A549 (cell line): ENCODE measurements at regions not wholly inside any gene's neighbourhood (a gene's known extent, or its start where the extent isn't known, plus 50 kb on each side); places are given as distances from the start of the nearest gene placed in this dataset.

Source experiments
- ATAC-seq, 2 experiments: fragments of 200-7000 bp in 1 of 2; fragments of >200 bp in 1 of 2; cut with Nextera tagmentation in 1 of 2; cut with Tn5 transposase in 1 of 2; 3 replicates each; pipeline versions ENCODE4 v1.8.0 to v1.9.1; 2018 to 2020; ENCODE audit warnings: mild to moderate bottlenecking in 1 of 2, moderate library complexity in 1 of 2
- CTCF ChIA-PET: fragments of 300-600 bp; sonication (Branson Sonifier 250); formaldehyde crosslinking; extraction: SDS; loops from one replicate; lab custom pipeline; 2021; ENCODE audit warnings: antibody characterized with exemption, inconsistent platforms; lab: Yijun Ruan, JAX
- POLR2A ChIA-PET: fragments of 350-600 bp; formaldehyde crosslinking; extraction: SDS; loops from one replicate; lab custom pipeline; 2021; ENCODE audit warnings: antibody characterized with exemption, inconsistent platforms; lab: Yijun Ruan, JAX
- DNase-seq, 2 experiments: peaks; one replicate each; pipeline versions ENCODE4 v3.0.0 to v3.0.0-alpha.2; 2011 to 2016; ENCODE audit warnings: low read depth in 1 of 2, low spot score in 1 of 2
- FAIRE-seq: peaks from 2 replicates; lab custom pipeline; 2011; peaks lifted over from hg19 to GRCh38; lab: Jason Lieb, UNC
- H3K27ac ChIP-seq, 2 experiments: fragments of >200 bp; sonication (Bioruptor Twin); formaldehyde crosslinking; 3 replicates each; pipeline ENCODE4 v1.5.1; 2016 to 2017
- H3K4me1 ChIP-seq: fragments of >200 bp; sonication (Bioruptor Twin); formaldehyde crosslinking; 3 replicates; pipeline ENCODE4 v1.6.1; 2016
- H3K4me2 ChIP-seq: fragments of >200 bp; sonication (Bioruptor Twin); formaldehyde crosslinking; 3 replicates; pipeline ENCODE4 v1.6.1; 2016
- H3K4me3 ChIP-seq: fragments of >200 bp; sonication (Bioruptor Twin); formaldehyde crosslinking; 3 replicates; pipeline ENCODE4 v1.5.1; 2016
- H3K9me3 ChIP-seq: fragments of >200 bp; sonication (Bioruptor Twin); formaldehyde crosslinking; 3 replicates; pipeline ENCODE4 v1.6.1; 2016
- CBX8 ChIP-seq: fragments of 200-600 bp; sonication (generic); IDR thresholded peaks from 2 replicates; pipeline ENCODE4 v1.6.1; 2016
- CEBPB ChIP-seq, 2 experiments: fragments of >200 bp in 1 of 2; sonication (Bioruptor Twin) in 1 of 2; formaldehyde crosslinking in 1 of 2; IDR thresholded peaks; 2 replicates each; pipeline ENCODE4 v1.6.1; 2012 to 2016
- CHD2 ChIP-seq: fragments of 150-350 bp; IDR thresholded peaks from 2 replicates; pipeline ENCODE4 v1.6.1; 2014; ENCODE audit warnings: low read length; ENCODE audit not compliant: partially characterized antibody
- CHD4 ChIP-seq: fragments of 200-600 bp; sonication (generic); IDR thresholded peaks from 2 replicates; pipeline ENCODE4 v1.6.1; 2016; ENCODE audit warnings: antibody characterized with exemption, mild to moderate bottlenecking, borderline replicate concordance
- EHMT2 ChIP-seq: fragments of 200-600 bp; sonication (generic); IDR thresholded peaks from 2 replicates; pipeline ENCODE4 v1.6.1; 2016; ENCODE audit warnings: antibody characterized with exemption, low read depth, mild to moderate bottlenecking, moderate library complexity
- EP300 ChIP-seq, 2 experiments: fragments of >200 bp; sonication (Bioruptor Twin); formaldehyde crosslinking; IDR thresholded peaks; 2 replicates in 1 of 2; 3 replicates in 1 of 2; pipeline ENCODE4 v1.6.1; 2016 to 2017
- ESRRA ChIP-seq: fragments of 150-350 bp; IDR thresholded peaks from 2 replicates; pipeline ENCODE4 v1.6.1; 2014; ENCODE audit warnings: mild to moderate bottlenecking, low read length, borderline replicate concordance
- FOSB ChIP-seq: fragments of 250-450 bp; sonication (Bioruptor Pico); IDR thresholded peaks from 2 replicates; pipeline ENCODE4 v1.5.0; 2020; ENCODE audit warnings: mild to moderate bottlenecking, moderate library complexity
- GATA3 ChIP-seq: IDR thresholded peaks from 2 replicates; pipeline ENCODE4 v1.6.1; 2012; ENCODE audit warnings: borderline replicate concordance
- HDAC2 ChIP-seq: fragments of 200-600 bp; sonication (generic); IDR thresholded peaks from 2 replicates; pipeline ENCODE4 v1.6.1; 2016
- HEYL ChIP-seq: fragments of 250-450 bp; sonication (Bioruptor Pico); IDR thresholded peaks from 2 replicates; pipeline ENCODE4 v1.8.0; 2021; ENCODE audit warnings: mild to moderate bottlenecking, moderate library complexity
- HOXB5 ChIP-seq: fragments of 250-450 bp; sonication (Bioruptor Pico); IDR thresholded peaks from 2 replicates; pipeline ENCODE4 v1.5.0; 2020; ENCODE audit warnings: mild to moderate bottlenecking, moderate library complexity
- MAFK ChIP-seq: fragments of 450-650 bp; IDR thresholded peaks from 2 replicates; pipeline ENCODE4 v1.6.1; 2014; ENCODE audit not compliant: partially characterized antibody
- MAZ ChIP-seq: fragments of 150-350 bp; IDR thresholded peaks from 2 replicates; pipeline ENCODE4 v1.6.1; 2014; ENCODE audit warnings: antibody characterized with exemption, low read depth, low read length, borderline replicate concordance
- NPAS2 ChIP-seq: fragments of 250-450 bp; sonication (Bioruptor Pico); IDR thresholded peaks from 2 replicates; pipeline ENCODE4 v1.8.0; 2022; ENCODE audit warnings: mild to moderate bottlenecking, moderate library complexity, borderline replicate concordance
- PHF8 ChIP-seq: fragments of 200-600 bp; sonication (generic); IDR thresholded peaks from 2 replicates; pipeline ENCODE4 v1.6.1; 2016; ENCODE audit warnings: low read depth, mild to moderate bottlenecking, antibody characterized with exemption, moderate library complexity, borderline replicate concordance
- POLR2A ChIP-seq: IDR thresholded peaks from 2 replicates; pipeline ENCODE4 v1.6.1; 2012; ENCODE audit warnings: mild to moderate bottlenecking, low read length
- RAD21 ChIP-seq, 2 experiments: fragments of >200 bp in 1 of 2; sonication (Bioruptor Twin) in 1 of 2; formaldehyde crosslinking in 1 of 2; IDR thresholded peaks in 1 of 2; conservative IDR thresholded peaks in 1 of 2; 2 replicates in 1 of 2; 3 replicates in 1 of 2; pipeline ENCODE4 v1.6.1; 2012 to 2018; ENCODE audit warnings: inconsistent platforms in 1 of 2
- RNF2 ChIP-seq: fragments of 200-600 bp; sonication (generic); IDR thresholded peaks from 2 replicates; pipeline ENCODE4 v1.6.1; 2016; ENCODE audit warnings: low read depth, mild to moderate bottlenecking, antibody characterized with exemption, moderate library complexity, borderline replicate concordance
- SMC3 ChIP-seq: fragments of >200 bp; sonication (Bioruptor Twin); formaldehyde crosslinking; IDR thresholded peaks from 3 replicates; pipeline ENCODE4 v1.6.1; 2018; ENCODE audit warnings: inconsistent platforms
- TP53 ChIP-seq: fragments of 250-450 bp; sonication (Bioruptor Pico); IDR thresholded peaks from 2 replicates; pipeline ENCODE4 v1.5.0; 2021; ENCODE audit warnings: mild to moderate bottlenecking, moderate library complexity
- ZNF302 ChIP-seq: fragments of 250-450 bp; sonication (Bioruptor Pico); IDR thresholded peaks from 2 replicates; pipeline ENCODE4 v1.9.0; 2021; ENCODE audit warnings: inconsistent platforms, mild to moderate bottlenecking, moderate library complexity
- WGBS: methylation state at CpG from one replicate; pipeline ENCODE4 v1.1.6; 2017; ENCODE audit errors: missing lambda C conversion rate; 5-methylcytosine and 5-hydroxymethylcytosine counted together
- TF ChIP-seq, protein P1 (sequence below): fragments of 250-450 bp; sonication (Bioruptor Pico); IDR thresholded peaks from 2 replicates; pipeline ENCODE4 v1.5.0; 2021; ENCODE audit warnings: mild to moderate bottlenecking, moderate library complexity, borderline replicate concordance
- TF ChIP-seq, protein P2 (sequence below): fragments of 450-650 bp; IDR thresholded peaks from 2 replicates; pipeline ENCODE4 v1.6.1; 2014; ENCODE audit warnings: antibody characterized with exemption
- TF ChIP-seq, protein P3 (sequence below): IDR thresholded peaks from 2 replicates; pipeline ENCODE4 v1.6.1; 2012; ENCODE audit warnings: low read depth, borderline replicate concordance
- TF ChIP-seq, protein P4 (sequence below): fragments of >200 bp; sonication (Bioruptor Twin); formaldehyde crosslinking; IDR thresholded peaks from 2 replicates; pipeline ENCODE4 v1.6.1; 2016

DNA sequence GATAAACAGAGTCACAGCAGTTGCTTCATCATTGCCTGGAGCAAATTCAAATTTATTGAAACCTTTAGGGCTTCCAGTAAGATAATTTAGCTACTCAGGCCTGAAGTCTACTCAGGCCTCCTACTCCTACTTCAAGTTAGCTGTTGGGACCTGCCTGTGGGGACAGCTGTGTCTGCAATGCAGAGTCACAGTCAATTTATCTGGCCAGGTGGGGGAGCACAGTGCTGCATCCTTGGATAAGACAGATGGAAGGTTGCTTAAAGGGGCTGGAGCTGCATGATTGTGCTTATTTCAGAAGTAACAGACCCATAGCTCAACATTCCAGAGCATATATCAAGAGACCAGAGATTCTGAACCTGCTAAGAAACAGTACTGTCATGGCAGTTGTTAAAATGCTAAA, 932.1 kb downstream of the QKI start:
- Histone ChIP-seq H3K9me3 (no peaks in the 10 kb centered on the region), H3K4me3 (no peak overlapping the region), H3K4me1 (no peaks in the 10 kb centered on the region), H3K4me2 (no peak overlapping the region), H3K27ac (no peak overlapping the region)
- no peak for DNase-seq
- ATAC-seq: no peak
- ChIA-PET CTCF (interaction anchor here (0.5 kb wide), 1 partner anchor 245 kb away, joined by 3 read pairs; no protein-coding TSS in a partner anchor), POLR2A (no interaction called here)
- no peak for FAIRE-seq
- TF ChIP-seq ZNF302 (no peak), NPAS2 (CRISPR knock-in tag) (no peak)

DNA sequence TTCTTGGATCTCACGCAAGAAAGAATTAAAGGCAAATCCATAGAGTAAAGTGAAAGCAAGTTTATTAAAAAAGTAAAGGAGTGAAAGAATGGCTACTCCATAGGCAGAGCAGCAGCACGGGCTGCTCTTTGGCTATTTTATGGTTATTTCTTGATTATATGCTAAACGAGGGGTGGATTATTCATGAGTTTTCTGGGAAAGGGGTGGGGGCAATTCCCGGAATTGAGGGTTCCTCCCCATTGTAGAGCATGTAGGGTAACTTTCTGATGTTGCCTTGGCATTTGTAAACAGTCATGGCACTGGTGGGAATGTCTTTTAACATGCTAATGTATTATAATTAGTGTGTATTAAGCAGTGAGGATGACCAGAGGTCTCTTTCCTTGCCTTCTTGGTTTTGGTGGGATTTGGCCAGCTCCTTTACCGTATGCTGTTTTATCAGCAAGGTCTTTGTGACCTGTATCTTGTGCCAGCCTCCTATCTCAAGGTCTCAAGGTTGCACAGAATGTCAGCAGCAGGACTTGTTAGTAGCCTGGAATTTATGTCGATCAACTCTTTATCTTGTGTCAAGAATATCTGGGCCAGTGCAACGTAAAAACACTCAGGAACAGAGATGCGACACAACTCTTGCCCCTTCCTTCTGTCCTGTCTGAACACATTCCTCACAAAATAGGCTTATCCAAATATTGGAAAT, 931.4 kb downstream of the QKI start:
- TF ChIP-seq RAD21 (conservative IDR thresholded peaks at IDR 0.05 in 1 of 2, IDR thresholded peaks at IDR 0.05 in 1 of 2): no peak
- no peak for TF ChIP-seq CHD4
- TF ChIP-seq, protein P1, sequence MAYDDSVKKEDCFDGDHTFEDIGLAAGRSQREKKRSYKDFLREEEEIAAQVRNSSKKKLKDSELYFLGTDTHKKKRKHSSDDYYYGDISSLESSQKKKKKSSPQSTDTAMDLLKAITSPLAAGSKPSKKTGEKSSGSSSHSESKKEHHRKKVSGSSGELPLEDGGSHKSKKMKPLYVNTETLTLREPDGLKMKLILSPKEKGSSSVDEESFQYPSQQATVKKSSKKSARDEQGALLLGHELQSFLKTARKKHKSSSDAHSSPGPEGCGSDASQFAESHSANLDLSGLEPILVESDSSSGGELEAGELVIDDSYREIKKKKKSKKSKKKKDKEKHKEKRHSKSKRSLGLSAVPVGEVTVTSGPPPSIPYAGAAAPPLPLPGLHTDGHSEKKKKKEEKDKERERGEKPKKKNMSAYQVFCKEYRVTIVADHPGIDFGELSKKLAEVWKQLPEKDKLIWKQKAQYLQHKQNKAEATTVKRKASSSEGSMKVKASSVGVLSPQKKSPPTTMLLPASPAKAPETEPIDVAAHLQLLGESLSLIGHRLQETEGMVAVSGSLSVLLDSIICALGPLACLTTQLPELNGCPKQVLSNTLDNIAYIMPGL: no peak
- TF ChIP-seq ESRRA: no peak
- no peak for TF ChIP-seq HOXB5 (CRISPR knock-in tag)
- TF ChIP-seq RNF2: no peak
- TF ChIP-seq HEYL (CRISPR knock-in tag): no peak
- no peak for TF ChIP-seq EHMT2
- no peak for TF ChIP-seq EP300 (IDR thresholded peaks at IDR 0.05)
- 21% methylated on average over 8 of the region's 8 CpGs for WGBS
- DNase-seq (no peak), FAIRE-seq (no peak), ATAC-seq (no peak)
- ChIA-PET CTCF (interaction anchor here (0.5 kb wide), 1 partner anchor 245 kb away, joined by 3 read pairs; no protein-coding TSS in a partner anchor), POLR2A (no interaction called here)
- no peak overlapping the region for H3K4me3 ChIP-seq
- H3K4me2 ChIP-seq: no peak overlapping the region
- no peak overlapping the region for H3K27ac ChIP-seq
- no peaks in the 10 kb centered on the region for H3K9me3 ChIP-seq
- no peaks in the 10 kb centered on the region for H3K4me1 ChIP-seq

DNA sequence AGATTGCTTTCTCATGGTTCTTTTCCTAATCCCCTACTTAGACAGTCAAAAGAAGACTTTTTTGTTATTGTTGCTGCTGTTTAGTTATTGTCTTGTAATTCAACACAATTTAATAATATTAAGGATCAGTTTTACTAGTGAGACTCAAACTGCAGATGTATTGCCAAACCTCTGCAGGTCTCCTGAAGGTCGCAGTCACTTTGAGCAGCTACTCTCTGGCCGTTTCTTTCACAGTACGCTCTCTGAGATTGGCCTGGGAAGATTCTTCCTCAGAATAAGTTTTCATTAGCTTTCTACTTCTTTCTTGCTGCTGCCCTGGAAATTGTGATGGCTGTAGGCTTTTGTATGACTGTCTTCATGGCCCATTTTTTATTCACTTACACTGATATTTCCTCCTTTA, 930.8 kb downstream of the QKI start:
- ATAC-seq: no peak
- Histone ChIP-seq H3K9me3 (no peaks in the 10 kb centered on the region), H3K27ac (no peak overlapping the region), H3K4me2 (no peak overlapping the region), H3K4me3 (no peak overlapping the region), H3K4me1 (no peaks in the 10 kb centered on the region)
- POLR2A ChIA-PET: no interaction called here
- WGBS: 10% methylated on average over 3 of the region's 3 CpGs
- no peak for FAIRE-seq
- no peak for TF ChIP-seq GATA3
- TF ChIP-seq, protein P2, sequence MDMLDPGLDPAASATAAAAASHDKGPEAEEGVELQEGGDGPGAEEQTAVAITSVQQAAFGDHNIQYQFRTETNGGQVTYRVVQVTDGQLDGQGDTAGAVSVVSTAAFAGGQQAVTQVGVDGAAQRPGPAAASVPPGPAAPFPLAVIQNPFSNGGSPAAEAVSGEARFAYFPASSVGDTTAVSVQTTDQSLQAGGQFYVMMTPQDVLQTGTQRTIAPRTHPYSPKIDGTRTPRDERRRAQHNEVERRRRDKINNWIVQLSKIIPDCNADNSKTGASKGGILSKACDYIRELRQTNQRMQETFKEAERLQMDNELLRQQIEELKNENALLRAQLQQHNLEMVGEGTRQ: no peak
- TF ChIP-seq, protein P1: no peak
- no peak for TF ChIP-seq TP53
- no peak for TF ChIP-seq ESRRA
- TF ChIP-seq HDAC2: no peak
- TF ChIP-seq, protein P3, sequence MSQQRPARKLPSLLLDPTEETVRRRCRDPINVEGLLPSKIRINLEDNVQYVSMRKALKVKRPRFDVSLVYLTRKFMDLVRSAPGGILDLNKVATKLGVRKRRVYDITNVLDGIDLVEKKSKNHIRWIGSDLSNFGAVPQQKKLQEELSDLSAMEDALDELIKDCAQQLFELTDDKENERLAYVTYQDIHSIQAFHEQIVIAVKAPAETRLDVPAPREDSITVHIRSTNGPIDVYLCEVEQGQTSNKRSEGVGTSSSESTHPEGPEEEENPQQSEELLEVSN: no peak
- no peak for TF ChIP-seq PHF8
- no peak for TF ChIP-seq CBX8
- TF ChIP-seq RAD21 (conservative IDR thresholded peaks at IDR 0.05 in 1 of 2, IDR thresholded peaks at IDR 0.05 in 1 of 2): no peak
- no peak for TF ChIP-seq POLR2A
- TF ChIP-seq ZNF302: no peak
- TF ChIP-seq MAZ: no peak
- TF ChIP-seq CEBPB (IDR thresholded peaks at IDR 0.05): no peak
- TF ChIP-seq, protein P4, sequence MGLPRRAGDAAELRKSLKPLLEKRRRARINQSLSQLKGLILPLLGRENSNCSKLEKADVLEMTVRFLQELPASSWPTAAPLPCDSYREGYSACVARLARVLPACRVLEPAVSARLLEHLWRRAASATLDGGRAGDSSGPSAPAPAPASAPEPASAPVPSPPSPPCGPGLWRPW: no peak
- no peak for TF ChIP-seq MAFK
- no peak for TF ChIP-seq FOSB
- no peak for TF ChIP-seq CHD2
- no peak for TF ChIP-seq SMC3
- DNase-seq: no peak
- CTCF ChIA-PET: no interaction called here
